ENCODE measurements at regions not wholly inside any gene's neighbourhood (a gene's known extent, or its start where the extent isn't known, plus 50 kb on each side); places are given as distances from the start of the nearest gene placed in this dataset.

- no peaks in the 10 kb centered on the region for H3K36me3 ChIP-seq (ENCODE audit: control insufficient read depth in 2 of 2, extremely low read depth in 1 of 2, insufficient read depth in 2 of 2, low read length in 2 of 2)
- POLR2A ChIA-PET = no interaction called here
- H3K9me3 ChIP-seq (replicated peaks; ENCODE audit: control insufficient read depth, insufficient read depth, low read length) = no peaks in the 10 kb centered on the region
- H3K4me2 ChIP-seq (ENCODE audit: insufficient read depth, low read length) = no peak overlapping the region
- TF ChIP-seq FOS (IDR thresholded peaks at IDR 0.05; ENCODE audit: borderline replicate concordance, insufficient read depth, low read length) (no peak), MYC (IDR thresholded peaks at IDR 0.05; ENCODE audit: low read depth, low read length) (no peak), POLR2A (IDR thresholded peaks at IDR 0.05; ENCODE audit: low read depth, low read length) (no peak), JUN (IDR thresholded peaks at IDR 0.05; ENCODE audit: borderline replicate concordance, insufficient read depth, insufficient read length, low read depth) (no peak), CTCF (IDR thresholded peaks at IDR 0.05; ENCODE audit: extremely low read depth in 1 of 2, insufficient read depth in 1 of 2, low read depth in 1 of 2, low read length in 2 of 2) (no peak), MAX (IDR thresholded peaks at IDR 0.05; ENCODE audit: insufficient read depth, insufficient read length) (no peak), GATA2 (IDR thresholded peaks at IDR 0.05; ENCODE audit: insufficient read depth, insufficient read length, low read depth, low read length) (no peak), POLR2AphosphoS5 (IDR thresholded peaks at IDR 0.05; ENCODE audit: insufficient read depth, low read depth, low read length) (no peak), EZH2 (IDR thresholded peaks at IDR 0.05; ENCODE audit: borderline replicate concordance, low read depth, low read length, severe bottlenecking) (no peak)
- H3K27me3 ChIP-seq (ENCODE audit: control insufficient read depth in 2 of 2, insufficient read depth in 2 of 2, low read length in 2 of 2) = no peaks in the 10 kb centered on the region
- intact Hi-C loops (cut with micrococcal nuclease) = no loop called here
- no peak overlapping the region for H3K27ac ChIP-seq (ENCODE audit: insufficient read depth, low read depth, low read length)
- CTCF ChIA-PET = no interaction called here
- BruUV-seq (replicated peaks) = no TSS peak
- no peak for FAIRE-seq
- H3K4me1 ChIP-seq (ENCODE audit: control insufficient read depth, extremely low read depth, insufficient read depth, low read length) = peaks cover 5% of the 10 kb centered on the region
- H3K9me1 ChIP-seq (replicated peaks; ENCODE audit: control insufficient read depth, extremely low read depth, insufficient read depth, low read length) = no peaks in the 10 kb centered on the region
- H3K9ac ChIP-seq (replicated peaks; ENCODE audit: extremely low read depth, insufficient read depth, low read length) = no peak overlapping the region
- no peak overlapping the region for H3K4me3 ChIP-seq (replicated peaks in 1 of 3; ENCODE audit: insufficient read depth in 1 of 3, low read depth in 1 of 3, low read length in 3 of 3)
- DNase-seq (ENCODE audit: low read depth, low spot score) = no peak
- dilution Hi-C loops (cut with MboI; ENCODE audit: extremely low pct_ligation_motif_present, low sequenced_read_pairs) = no loop called here
- no peaks in the 10 kb centered on the region for H4K20me1 ChIP-seq (replicated peaks; ENCODE audit: control insufficient read depth, extremely low read depth, insufficient read depth, low read length)
- no peak overlapping the region for H2AFZ ChIP-seq (ENCODE audit: low read depth, low read length)
- H3K79me2 ChIP-seq (ENCODE audit: control insufficient read depth, insufficient read depth, low read length) = no peaks in the 10 kb centered on the region
These were observed 66.4 kb upstream of the MMADHC start for GRCh38 chr2:149653831-149654445.
